ENCODE measurements at regions not wholly inside any gene's neighbourhood (a gene's known extent, or its start where the extent isn't known, plus 50 kb on each side); places are given as distances from the start of the nearest gene placed in this dataset.
A peak's percentile ranks its signal among the peaks of the same experiment; 100 is the strongest.

DNA sequence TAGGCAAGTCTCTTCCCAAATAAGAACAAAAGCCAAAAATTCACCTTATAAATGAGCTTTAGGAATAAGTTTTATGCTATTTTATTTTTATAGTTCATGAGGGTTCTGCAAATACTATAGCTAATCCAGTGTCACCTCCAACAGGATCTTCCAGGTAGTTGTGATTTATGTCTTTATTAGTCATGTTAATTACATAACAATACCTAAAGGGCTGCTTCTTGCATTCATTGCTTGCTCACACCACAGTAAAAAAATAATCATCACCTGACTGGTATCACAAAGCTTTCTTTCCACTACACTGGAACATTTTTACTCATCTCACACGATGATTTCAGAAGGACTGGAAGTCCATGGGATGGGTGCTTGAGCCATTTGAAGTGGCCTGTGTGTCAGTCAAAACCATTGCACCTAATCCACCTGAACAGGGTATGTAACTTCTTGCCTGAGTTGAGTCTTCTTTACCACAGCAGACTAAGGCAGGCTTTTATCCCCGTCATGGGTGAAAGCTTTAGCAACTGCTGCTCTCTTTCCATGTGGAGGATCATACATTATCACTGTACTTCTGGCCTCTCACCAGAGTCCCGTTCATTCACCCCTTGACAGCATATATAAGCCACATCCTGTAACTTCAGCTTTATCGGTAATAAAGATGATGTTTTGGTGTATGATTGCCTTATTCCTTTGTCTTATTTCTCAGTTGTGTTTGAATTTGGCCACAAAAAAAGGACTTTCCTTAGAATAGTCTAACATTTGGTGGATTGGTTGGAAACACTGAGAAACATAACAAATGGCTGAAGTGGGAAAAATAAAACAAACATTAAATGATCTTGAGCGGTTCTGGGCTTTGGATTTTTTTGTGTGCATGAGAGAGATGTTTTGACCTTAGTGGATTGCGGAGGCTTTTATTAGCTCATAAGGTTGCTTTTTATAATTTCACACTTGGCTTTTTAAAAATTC lies 382.6 kb upstream of the THBS1 start:
- no peaks in the 10 kb centered on the region for H3K36me3 ChIP-seq (replicated peaks in 1 of 2; ENCODE audit: control insufficient read depth in 1 of 2, insufficient read depth in 2 of 2, low read length in 1 of 2)
- TF ChIP-seq EP300 (IDR thresholded peaks at IDR 0.05; ENCODE audit: borderline replicate concordance in 1 of 2, low read depth in 1 of 2, low read length in 1 of 2) (no peak), IRF3 (IDR thresholded peaks at IDR 0.05; ENCODE audit: low read depth, low read length) (no peak), RXRA (IDR thresholded peaks at IDR 0.05; ENCODE audit: borderline replicate concordance, low read depth) (no peak), NFIC (IDR thresholded peaks at IDR 0.05; ENCODE audit: borderline replicate concordance) (no peak), TEAD4 (IDR thresholded peaks at IDR 0.05; ENCODE audit: borderline replicate concordance, insufficient read depth) (no peak), RFX5 (IDR thresholded peaks at IDR 0.05; ENCODE audit: low read length) (no peak), TAF1 (IDR thresholded peaks at IDR 0.05; ENCODE audit: borderline replicate concordance, low read depth, low read length) (no peak), PBX3 (IDR thresholded peaks at IDR 0.05) (no peak), JUND (IDR thresholded peaks at IDR 0.05) (no peak), ELF1 (IDR thresholded peaks at IDR 0.05) (no peak), SMC3 (IDR thresholded peaks at IDR 0.05; ENCODE audit: low read depth, low read length) (no peak), RAD21 (IDR thresholded peaks at IDR 0.05; ENCODE audit: low read length) (no peak), MXI1 (IDR thresholded peaks at IDR 0.05; ENCODE audit: low read depth, low read length) (no peak), CHD2 (IDR thresholded peaks at IDR 0.05; ENCODE audit: low read length, partially characterized antibody) (no peak), MEF2A (IDR thresholded peaks at IDR 0.05; ENCODE audit: borderline replicate concordance, low read depth) (no peak), GABPA (IDR thresholded peaks at IDR 0.05; ENCODE audit: low read depth) (no peak), FOXJ3 (CRISPR knock-in tag; IDR thresholded peaks at IDR 0.05) (no peak), EZH2phosphoT487 (IDR thresholded peaks at IDR 0.05; ENCODE audit: borderline replicate concordance, low read depth) (no peak)
- TF ChIP-seq, protein P1, sequence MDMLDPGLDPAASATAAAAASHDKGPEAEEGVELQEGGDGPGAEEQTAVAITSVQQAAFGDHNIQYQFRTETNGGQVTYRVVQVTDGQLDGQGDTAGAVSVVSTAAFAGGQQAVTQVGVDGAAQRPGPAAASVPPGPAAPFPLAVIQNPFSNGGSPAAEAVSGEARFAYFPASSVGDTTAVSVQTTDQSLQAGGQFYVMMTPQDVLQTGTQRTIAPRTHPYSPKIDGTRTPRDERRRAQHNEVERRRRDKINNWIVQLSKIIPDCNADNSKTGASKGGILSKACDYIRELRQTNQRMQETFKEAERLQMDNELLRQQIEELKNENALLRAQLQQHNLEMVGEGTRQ (IDR thresholded peaks at IDR 0.05; ENCODE audit: borderline replicate concordance, low read depth, low read length): no peak
- TF ChIP-seq, protein P2, sequence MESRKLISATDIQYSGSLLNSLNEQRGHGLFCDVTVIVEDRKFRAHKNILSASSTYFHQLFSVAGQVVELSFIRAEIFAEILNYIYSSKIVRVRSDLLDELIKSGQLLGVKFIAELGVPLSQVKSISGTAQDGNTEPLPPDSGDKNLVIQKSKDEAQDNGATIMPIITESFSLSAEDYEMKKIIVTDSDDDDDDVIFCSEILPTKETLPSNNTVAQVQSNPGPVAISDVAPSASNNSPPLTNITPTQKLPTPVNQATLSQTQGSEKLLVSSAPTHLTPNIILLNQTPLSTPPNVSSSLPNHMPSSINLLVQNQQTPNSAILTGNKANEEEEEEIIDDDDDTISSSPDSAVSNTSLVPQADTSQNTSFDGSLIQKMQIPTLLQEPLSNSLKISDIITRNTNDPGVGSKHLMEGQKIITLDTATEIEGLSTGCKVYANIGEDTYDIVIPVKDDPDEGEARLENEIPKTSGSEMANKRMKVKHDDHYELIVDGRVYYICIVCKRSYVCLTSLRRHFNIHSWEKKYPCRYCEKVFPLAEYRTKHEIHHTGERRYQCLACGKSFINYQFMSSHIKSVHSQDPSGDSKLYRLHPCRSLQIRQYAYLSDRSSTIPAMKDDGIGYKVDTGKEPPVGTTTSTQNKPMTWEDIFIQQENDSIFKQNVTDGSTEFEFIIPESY (IDR thresholded peaks at IDR 0.05; ENCODE audit: borderline replicate concordance, low read depth): no peak
- no peak overlapping the region for H3K4me2 ChIP-seq
- H3K27ac ChIP-seq (ENCODE audit: low read depth in 2 of 2, low read length in 1 of 2): peak overlapping the region in 1 of 2 experiments; percentile 23; a peak in 2 of 4 replicates
- CTCF ChIA-PET: interaction anchor here (0.7 to 1.6 kb wide), 5 partner anchors 8 to 382 kb away, joined by 3 to 4 read pairs (median 3); no protein-coding TSS in a partner anchor
- H3K9me2 ChIP-seq: no peaks in the 10 kb centered on the region
- peaks cover 7 to 44% of the 10 kb centered on the region in 2 experiments for H3K4me1 ChIP-seq (ENCODE audit: control insufficient read depth in 1 of 2, insufficient read depth in 2 of 2, low read depth in 1 of 2, low read length in 1 of 2)
- no peaks in the 10 kb centered on the region for H3K79me2 ChIP-seq (ENCODE audit: insufficient read depth)
- WGBS (ENCODE audit: low lambda C conversion rate): 93% methylated on average over 6 of the region's 6 CpGs
- POLR2A ChIA-PET: no interaction called here
- H3K4me3 ChIP-seq (ENCODE audit: low read depth in 2 of 2, low read length in 1 of 2): no peak overlapping the region
- H3F3A ChIP-seq (replicated peaks; ENCODE audit: insufficient read depth): peaks cover 30% of the 10 kb centered on the region
- H3K27me3 ChIP-seq (ENCODE audit: insufficient read depth): no peaks in the 10 kb centered on the region
- no peak overlapping the region for H3K9ac ChIP-seq
- DNase-seq: no peak
- H2AFZ ChIP-seq (ENCODE audit: low read depth): no peak overlapping the region
- H4K20me1 ChIP-seq (ENCODE audit: insufficient read depth): no peaks in the 10 kb centered on the region
- H3K9me3 ChIP-seq: no peaks in the 10 kb centered on the region

Measured in SK-N-SH (cell line).